ENCODE measurements at regions not wholly inside any gene's neighbourhood (a gene's known extent, or its start where the extent isn't known, plus 50 kb on each side); places are given as distances from the start of the nearest gene placed in this dataset.

DNA sequence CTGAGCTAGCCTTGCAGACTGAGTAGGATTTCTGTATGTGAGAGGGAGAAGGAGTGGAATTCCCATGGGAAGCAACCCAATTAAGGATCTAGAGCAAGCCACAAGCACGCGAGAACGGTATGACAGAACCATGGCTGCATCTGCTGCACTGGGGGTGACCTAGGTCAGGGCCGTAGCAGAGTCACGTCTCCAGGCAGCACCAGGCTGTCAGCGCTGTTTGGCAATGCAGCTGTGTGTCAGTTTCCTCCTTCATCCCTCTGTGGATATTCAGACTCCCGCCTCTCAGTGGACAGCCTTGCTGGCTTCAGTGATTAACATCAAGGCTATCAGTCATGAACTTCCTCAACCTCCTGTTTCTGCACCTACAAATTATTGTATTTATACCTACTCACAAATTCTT is 118.1 kb upstream of the PPP2R5A start:
- H3K27ac ChIP-seq (ENCODE audit: low read depth) = no peak overlapping the region

More for the DNA sequence above, 118.1 kb upstream of the PPP2R5A start:
- no peaks in the 10 kb centered on the region for H3K9me3 Mint-ChIP-seq
- H3K36me3 Mint-ChIP-seq (ENCODE audit: low read depth) = no peaks in the 10 kb centered on the region; the same call in 2 of the 3 replicates
- Histone ChIP-seq H3K4me3 (no peak overlapping the region), H3F3A (replicated peaks; ENCODE audit: low read depth) (no peaks in the 10 kb centered on the region), H3K4me2 (no peak overlapping the region), H2AFZ (no peak overlapping the region), H3K4me1 (ENCODE audit: insufficient read depth) (no peaks in the 10 kb centered on the region), H3K36me3 (ENCODE audit: insufficient read depth) (no peaks in the 10 kb centered on the region), H3K79me2 (replicated peaks; ENCODE audit: insufficient read depth) (no peaks in the 10 kb centered on the region), H3K27me3 (ENCODE audit: insufficient read depth) (no peaks in the 10 kb centered on the region), H3K9me2 (ENCODE audit: insufficient read depth) (no peaks in the 10 kb centered on the region), H4K20me1 (replicated peaks; ENCODE audit: insufficient read depth) (no peaks in the 10 kb centered on the region)
- TF ChIP-seq STAT1 (IDR thresholded peaks at IDR 0.05; ENCODE audit: unreplicated experiment) (no peak), REST (IDR thresholded peaks at IDR 0.05; ENCODE audit: unreplicated experiment) (no peak), EZH2 (IDR thresholded peaks at IDR 0.05; ENCODE audit: low read depth, unreplicated experiment) (no peak), NANOG (IDR thresholded peaks at IDR 0.05; ENCODE audit: borderline replicate concordance) (no peak), EZH2phosphoT487 (IDR thresholded peaks at IDR 0.05; ENCODE audit: unreplicated experiment) (no peak), POLR2AphosphoS5 (IDR thresholded peaks at IDR 0.05; ENCODE audit: low read depth) (no peak), ZNF114 (CRISPR knock-in tag; IDR thresholded peaks at IDR 0.05) (no peak), JUNB (IDR thresholded peaks at IDR 0.05; ENCODE audit: unreplicated experiment) (no peak), ZNF331 (CRISPR knock-in tag; IDR thresholded peaks at IDR 0.05; ENCODE audit: low read depth) (no peak), CREB1 (CRISPR knock-in tag; IDR thresholded peaks at IDR 0.05; ENCODE audit: low read depth) (no peak), CTCF (conservative IDR thresholded peaks at IDR 0.05; ENCODE audit: low read depth in 2 of 2) (no peak)
- TF ChIP-seq, protein P1, sequence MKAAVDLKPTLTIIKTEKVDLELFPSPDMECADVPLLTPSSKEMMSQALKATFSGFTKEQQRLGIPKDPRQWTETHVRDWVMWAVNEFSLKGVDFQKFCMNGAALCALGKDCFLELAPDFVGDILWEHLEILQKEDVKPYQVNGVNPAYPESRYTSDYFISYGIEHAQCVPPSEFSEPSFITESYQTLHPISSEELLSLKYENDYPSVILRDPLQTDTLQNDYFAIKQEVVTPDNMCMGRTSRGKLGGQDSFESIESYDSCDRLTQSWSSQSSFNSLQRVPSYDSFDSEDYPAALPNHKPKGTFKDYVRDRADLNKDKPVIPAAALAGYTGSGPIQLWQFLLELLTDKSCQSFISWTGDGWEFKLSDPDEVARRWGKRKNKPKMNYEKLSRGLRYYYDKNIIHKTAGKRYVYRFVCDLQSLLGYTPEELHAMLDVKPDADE (IDR thresholded peaks at IDR 0.05) = no peak
- TF ChIP-seq, protein P2, sequence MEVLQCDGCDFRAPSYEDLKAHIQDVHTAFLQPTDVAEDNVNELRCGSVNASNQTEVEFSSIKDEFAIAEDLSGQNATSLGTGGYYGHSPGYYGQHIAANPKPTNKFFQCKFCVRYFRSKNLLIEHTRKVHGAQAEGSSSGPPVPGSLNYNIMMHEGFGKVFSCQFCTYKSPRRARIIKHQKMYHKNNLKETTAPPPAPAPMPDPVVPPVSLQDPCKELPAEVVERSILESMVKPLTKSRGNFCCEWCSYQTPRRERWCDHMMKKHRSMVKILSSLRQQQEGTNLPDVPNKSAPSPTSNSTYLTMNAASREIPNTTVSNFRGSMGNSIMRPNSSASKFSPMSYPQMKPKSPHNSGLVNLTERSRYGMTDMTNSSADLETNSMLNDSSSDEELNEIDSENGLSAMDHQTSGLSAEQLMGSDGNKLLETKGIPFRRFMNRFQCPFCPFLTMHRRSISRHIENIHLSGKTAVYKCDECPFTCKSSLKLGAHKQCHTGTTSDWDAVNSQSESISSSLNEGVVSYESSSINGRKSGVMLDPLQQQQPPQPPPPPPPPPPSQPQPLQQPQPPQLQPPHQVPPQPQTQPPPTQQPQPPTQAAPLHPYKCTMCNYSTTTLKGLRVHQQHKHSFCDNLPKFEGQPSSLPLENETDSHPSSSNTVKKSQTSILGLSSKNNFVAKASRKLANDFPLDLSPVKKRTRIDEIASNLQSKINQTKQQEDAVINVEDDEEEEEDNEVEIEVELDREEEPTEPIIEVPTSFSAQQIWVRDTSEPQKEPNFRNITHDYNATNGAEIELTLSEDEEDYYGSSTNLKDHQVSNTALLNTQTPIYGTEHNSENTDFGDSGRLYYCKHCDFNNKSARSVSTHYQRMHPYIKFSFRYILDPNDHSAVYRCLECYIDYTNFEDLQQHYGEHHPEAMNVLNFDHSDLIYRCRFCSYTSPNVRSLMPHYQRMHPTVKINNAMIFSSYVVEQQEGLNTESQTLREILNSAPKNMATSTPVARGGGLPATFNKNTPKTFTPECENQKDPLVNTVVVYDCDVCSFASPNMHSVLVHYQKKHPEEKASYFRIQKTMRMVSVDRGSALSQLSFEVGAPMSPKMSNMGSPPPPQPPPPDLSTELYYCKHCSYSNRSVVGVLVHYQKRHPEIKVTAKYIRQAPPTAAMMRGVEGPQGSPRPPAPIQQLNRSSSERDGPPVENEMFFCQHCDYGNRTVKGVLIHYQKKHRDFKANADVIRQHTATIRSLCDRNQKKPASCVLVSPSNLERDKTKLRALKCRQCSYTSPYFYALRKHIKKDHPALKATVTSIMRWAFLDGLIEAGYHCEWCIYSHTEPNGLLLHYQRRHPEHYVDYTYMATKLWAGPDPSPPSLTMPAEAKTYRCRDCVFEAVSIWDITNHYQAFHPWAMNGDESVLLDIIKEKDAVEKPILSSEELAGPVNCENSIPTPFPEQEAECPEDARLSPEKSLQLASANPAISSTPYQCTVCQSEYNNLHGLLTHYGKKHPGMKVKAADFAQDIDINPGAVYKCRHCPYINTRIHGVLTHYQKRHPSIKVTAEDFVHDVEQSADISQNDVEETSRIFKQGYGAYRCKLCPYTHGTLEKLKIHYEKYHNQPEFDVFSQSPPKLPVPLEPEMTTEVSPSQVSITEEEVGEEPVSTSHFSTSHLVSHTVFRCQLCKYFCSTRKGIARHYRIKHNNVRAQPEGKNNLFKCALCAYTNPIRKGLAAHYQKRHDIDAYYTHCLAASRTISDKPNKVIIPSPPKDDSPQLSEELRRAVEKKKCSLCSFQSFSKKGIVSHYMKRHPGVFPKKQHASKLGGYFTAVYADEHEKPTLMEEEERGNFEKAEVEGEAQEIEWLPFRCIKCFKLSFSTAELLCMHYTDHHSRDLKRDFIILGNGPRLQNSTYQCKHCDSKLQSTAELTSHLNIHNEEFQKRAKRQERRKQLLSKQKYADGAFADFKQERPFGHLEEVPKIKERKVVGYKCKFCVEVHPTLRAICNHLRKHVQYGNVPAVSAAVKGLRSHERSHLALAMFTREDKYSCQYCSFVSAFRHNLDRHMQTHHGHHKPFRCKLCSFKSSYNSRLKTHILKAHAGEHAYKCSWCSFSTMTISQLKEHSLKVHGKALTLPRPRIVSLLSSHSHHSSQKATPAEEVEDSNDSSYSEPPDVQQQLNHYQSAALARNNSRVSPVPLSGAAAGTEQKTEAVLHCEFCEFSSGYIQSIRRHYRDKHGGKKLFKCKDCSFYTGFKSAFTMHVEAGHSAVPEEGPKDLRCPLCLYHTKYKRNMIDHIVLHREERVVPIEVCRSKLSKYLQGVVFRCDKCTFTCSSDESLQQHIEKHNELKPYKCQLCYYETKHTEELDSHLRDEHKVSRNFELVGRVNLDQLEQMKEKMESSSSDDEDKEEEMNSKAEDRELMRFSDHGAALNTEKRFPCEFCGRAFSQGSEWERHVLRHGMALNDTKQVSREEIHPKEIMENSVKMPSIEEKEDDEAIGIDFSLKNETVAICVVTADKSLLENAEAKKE (CRISPR knock-in tag; IDR thresholded peaks at IDR 0.05) = no peak
- H3K4me1 Mint-ChIP-seq = no peaks in the 10 kb centered on the region; the same call in 2 of the 3 replicates
- H3K27me3 Mint-ChIP-seq (ENCODE audit: insufficient read depth, low read depth, poor library complexity) = no peaks in the 10 kb centered on the region
- H3K4me3 Mint-ChIP-seq = no peak overlapping the region
- ATAC-seq (no peak), DNase-seq (ENCODE audit: low spot score) (no peak)
- no peak overlapping the region for H3K27ac Mint-ChIP-seq
